Psoas muscle (tissue), 7 donors: ENCODE measurements at regions not wholly inside any gene's neighbourhood (a gene's known extent, or its start where the extent isn't known, plus 50 kb on each side); places are given as distances from the start of the nearest gene placed in this dataset.

ENCODE experiments used
- ATAC-seq, 4 donors: fragments of 200-7000 bp; cut with Tn5 transposase; one replicate each; pipeline ENCODE4 v1.9.1; 2020; ENCODE audit warnings: moderate library complexity in 3 of 4, mild to moderate bottlenecking in 2 of 4
- DNase-seq, 2 donors: peaks; one replicate each; pipeline ENCODE4 v3.0.0-alpha.2; 2020
- H3K27ac ChIP-seq: fragments of 200-600 bp; one replicate; pipeline ENCODE4 v1.8.0; 2022
- H3K27me3 ChIP-seq, 3 donors: fragments of 200-600 bp in 1 of 3; one replicate each; pipeline versions ENCODE4 v1.6.1 to v1.8.0; 2013 to 2022; ENCODE audit warnings: low read length in 2 of 3, mild to moderate bottlenecking in 2 of 3, moderate library complexity in 1 of 3; ENCODE audit not compliant: insufficient read depth in 3 of 3
- H3K36me3 ChIP-seq, 2 donors: fragments of 200-600 bp in 1 of 2; one replicate each; pipeline versions ENCODE4 v1.6.1 to v1.8.0; 2013 to 2022; ENCODE audit warnings: low read depth in 1 of 2, mild to moderate bottlenecking in 1 of 2, moderate library complexity in 1 of 2; ENCODE audit not compliant: insufficient read depth in 1 of 2
- H3K4me1 ChIP-seq: fragments of 200-600 bp; one replicate; pipeline ENCODE4 v1.8.0; 2022
- H3K4me3 ChIP-seq: fragments of 200-600 bp; one replicate; pipeline ENCODE4 v1.8.0; 2022; ENCODE audit warnings: mild to moderate bottlenecking
- H3K9me3 ChIP-seq: fragments of 200-600 bp; one replicate; pipeline ENCODE4 v1.8.0; 2022
- WGBS, 3 donors: extraction: QIAGEN DNeasy Blood & Tissue Kit; methylation state at CpG; one replicate each; pipeline versions ENCODE4 v1.1.6 to v1.1.7; 2013; 5-methylcytosine and 5-hydroxymethylcytosine counted together
- intact Hi-C, 2 donors: fragments of 100-400 bp; cut with DNase I; formaldehyde crosslinking; loops; one replicate each; pipeline versions ENCODE4 v1.11.0 to v1.14.2; 2022
- TF ChIP-seq, protein P1 (sequence below): fragments of 200-600 bp; IDR thresholded peaks from one replicate; pipeline ENCODE4 v1.8.0; 2022; ENCODE audit warnings: antibody characterized with exemption
- donor health status: healthy with polysubstance abuse.
- donor health status: DM: no; HTN: no; CAD: no; lungs with moderate emphysema.
- donor health status: Bipolar disorder and iron deficiency.
- donor health status: healthy.
- donor health status: DM: yes; HTN: yes; CAD: no.
- donor health status: DM: no; HTN: no; CAD: no.
- donor health status: DM: yes; HTN: yes; CAD: no.

DNA sequence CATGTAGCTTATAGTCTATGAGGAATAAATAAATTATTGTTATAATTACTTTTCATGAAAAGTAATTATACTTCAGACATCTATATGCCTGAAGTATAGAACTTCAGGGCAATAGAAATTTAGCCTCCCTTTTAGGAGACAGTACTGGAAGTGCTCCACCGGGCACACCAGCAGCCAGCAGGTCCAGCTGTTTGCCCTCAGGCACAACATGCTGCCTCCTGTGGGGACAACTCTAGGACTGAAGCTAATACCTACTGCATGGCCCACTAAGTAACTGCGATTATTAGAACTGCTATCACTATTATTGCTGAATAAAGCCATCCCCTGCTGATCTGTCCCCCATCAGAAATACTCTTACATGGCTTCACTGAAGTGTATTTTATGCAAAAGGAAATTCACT is 329.6 kb downstream of the MED10 start:
- Histone ChIP-seq H3K9me3 (no peaks in the 10 kb centered on the region), H3K36me3 (no peaks in the 10 kb centered on the region), H3K4me3 (no peak overlapping the region), H3K4me1 (no peaks in the 10 kb centered on the region), H3K27ac (no peak overlapping the region), H3K27me3 (no peaks in the 10 kb centered on the region)
- DNase-seq: no peak
- TF ChIP-seq, protein P1, sequence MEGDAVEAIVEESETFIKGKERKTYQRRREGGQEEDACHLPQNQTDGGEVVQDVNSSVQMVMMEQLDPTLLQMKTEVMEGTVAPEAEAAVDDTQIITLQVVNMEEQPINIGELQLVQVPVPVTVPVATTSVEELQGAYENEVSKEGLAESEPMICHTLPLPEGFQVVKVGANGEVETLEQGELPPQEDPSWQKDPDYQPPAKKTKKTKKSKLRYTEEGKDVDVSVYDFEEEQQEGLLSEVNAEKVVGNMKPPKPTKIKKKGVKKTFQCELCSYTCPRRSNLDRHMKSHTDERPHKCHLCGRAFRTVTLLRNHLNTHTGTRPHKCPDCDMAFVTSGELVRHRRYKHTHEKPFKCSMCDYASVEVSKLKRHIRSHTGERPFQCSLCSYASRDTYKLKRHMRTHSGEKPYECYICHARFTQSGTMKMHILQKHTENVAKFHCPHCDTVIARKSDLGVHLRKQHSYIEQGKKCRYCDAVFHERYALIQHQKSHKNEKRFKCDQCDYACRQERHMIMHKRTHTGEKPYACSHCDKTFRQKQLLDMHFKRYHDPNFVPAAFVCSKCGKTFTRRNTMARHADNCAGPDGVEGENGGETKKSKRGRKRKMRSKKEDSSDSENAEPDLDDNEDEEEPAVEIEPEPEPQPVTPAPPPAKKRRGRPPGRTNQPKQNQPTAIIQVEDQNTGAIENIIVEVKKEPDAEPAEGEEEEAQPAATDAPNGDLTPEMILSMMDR: no peak
- intact Hi-C loops: no loop called here
- no peak for ATAC-seq
- 65 to 67% (median 65%) methylated on average over 2 of the region's 2 CpGs for WGBS, 3 donors

DNA sequence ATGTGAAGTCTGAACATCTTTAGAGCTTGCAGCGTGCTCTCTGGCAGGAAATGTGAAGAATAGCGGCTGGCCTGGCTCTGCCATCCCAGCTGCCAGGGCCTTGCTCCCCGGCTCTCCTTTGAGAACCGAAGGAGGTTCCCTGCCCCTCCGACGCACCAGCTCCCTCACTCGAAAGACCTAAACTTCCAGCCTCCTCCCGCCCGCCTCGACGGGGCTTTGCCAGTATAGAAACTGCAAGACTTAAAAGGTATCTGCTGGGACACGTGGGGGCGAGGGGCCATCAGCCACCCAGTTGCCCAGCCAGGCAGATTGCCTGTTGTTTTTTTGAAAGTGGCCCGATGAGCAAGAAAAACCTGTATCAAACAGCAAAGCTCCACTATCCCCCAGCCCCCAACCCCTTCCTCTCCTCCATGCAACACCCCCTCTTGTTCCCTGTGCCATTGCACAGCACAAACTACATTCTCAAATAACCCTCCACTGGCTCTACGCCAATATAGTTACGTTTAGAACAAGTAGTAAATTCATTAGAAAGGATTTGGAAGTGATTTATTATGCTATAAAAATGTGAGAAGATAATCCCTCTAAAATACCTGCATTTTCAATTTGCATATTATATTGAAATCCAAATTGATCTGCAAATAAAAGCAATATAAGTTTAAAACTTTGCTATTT is 331.9 kb downstream of the MED10 start:
- Histone ChIP-seq H3K4me3 (no peak overlapping the region), H3K27ac (no peak overlapping the region), H3K36me3 (no peaks in the 10 kb centered on the region), H3K9me3 (no peaks in the 10 kb centered on the region), H3K4me1 (no peaks in the 10 kb centered on the region), H3K27me3 (no peaks in the 10 kb centered on the region)
- TF ChIP-seq, protein P1: no peak
- DNase-seq (no peak), ATAC-seq (no peak)
- intact Hi-C loops: no loop called here
- WGBS, 3 donors: 44 to 60% (median 47%) methylated on average over 16 of the region's 16 CpGs

DNA sequence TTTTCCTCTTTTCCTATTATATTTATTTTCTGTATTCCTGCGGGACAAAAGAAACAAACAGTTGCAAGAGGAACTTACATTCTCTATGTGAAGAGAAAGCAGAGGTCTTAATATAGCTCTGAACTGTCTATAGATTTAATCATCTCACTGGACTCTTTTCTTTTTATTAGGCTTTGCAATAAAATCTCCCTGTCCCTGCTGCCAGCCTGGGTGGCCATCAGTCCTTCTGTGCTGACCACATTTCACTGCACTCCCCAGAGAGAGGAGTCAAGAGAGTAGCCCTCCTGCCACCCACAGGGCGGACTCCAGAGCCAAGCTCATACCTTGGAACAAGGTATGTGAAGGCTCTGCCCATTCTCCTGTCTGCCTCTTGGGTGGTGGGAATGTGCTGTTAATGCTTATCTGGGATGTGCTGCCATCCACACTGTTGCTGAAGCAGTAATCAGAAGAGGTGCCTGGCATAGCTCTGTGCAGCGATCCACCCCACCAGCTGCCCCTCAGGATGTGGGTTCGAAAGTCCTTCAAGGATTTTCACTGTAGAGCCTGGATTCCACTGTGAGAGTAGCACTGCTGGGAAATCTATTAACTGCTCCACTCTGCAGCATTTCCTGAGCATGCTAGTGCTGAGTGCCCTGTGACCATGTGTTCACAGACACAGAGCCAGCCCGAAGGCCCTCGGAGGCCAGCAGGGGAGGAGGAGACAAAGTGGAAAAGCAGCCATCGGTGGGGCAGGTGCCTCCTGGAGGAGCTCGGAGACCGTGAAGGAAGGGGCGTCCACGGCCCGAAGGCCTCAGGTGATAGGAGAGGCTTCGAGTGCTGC is 334.6 kb downstream of the MED10 start:
- DNase-seq (no peak), ATAC-seq (no peak)
- no peaks in the 10 kb centered on the region for H3K9me3 ChIP-seq
- intact Hi-C loops: no loop called here
- WGBS, 3 donors: 60 to 71% (median 64%) methylated on average over 13 of the region's 13 CpGs
- TF ChIP-seq, protein P1: no peak
- no peaks in the 10 kb centered on the region for H3K4me1 ChIP-seq
- H3K36me3 ChIP-seq: no peaks in the 10 kb centered on the region
- no peak overlapping the region for H3K27ac ChIP-seq
- H3K4me3 ChIP-seq: no peak overlapping the region
- H3K27me3 ChIP-seq: peaks cover 0 to 4% (median 0%) of the 10 kb centered on the region in 3 donors

DNA sequence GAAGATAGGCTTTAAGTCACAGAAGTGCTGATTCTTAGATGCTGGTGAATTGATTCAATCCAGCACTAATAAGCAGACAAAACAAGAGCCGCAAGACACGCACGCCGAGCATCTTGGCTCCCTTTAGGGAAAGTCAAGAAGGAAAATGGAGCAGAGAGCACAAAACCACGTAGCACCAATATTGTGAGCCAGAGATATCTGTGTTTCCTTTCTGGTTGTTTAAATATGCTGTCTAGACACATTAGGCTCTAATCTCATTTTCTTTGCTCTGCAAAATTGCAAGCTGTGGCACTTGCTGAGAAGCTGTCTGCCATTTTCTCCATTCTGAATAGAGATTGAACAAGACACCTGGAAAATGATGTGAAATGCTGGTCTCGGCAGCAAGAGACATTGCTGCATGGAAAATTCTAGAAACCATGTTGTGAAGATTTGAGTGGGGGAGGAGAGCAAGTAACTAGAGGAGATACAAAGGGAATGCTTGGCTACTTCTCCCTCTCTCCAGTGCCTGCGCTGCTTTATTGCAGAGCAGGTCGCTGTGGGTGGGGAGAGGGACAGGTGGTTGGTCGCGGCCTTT is 336.3 kb downstream of the MED10 start:
- DNase-seq (no peak), ATAC-seq (no peak)
- intact Hi-C loops: no loop called here
- Histone ChIP-seq H3K9me3 (no peaks in the 10 kb centered on the region), H3K4me3 (no peak overlapping the region), H3K27me3 (peaks cover 0 to 4% (median 0%) of the 10 kb centered on the region in 3 donors), H3K36me3 (no peaks in the 10 kb centered on the region), H3K4me1 (no peaks in the 10 kb centered on the region), H3K27ac (no peak overlapping the region)
- TF ChIP-seq, protein P1: no peak
- 79 to 83% (median 83%) methylated on average over 10 of the region's 10 CpGs for WGBS, 3 donors
